Panc1 (cell line): ENCODE measurements at regions not wholly inside any gene's neighbourhood (a gene's known extent, or its start where the extent isn't known, plus 50 kb on each side); places are given as distances from the start of the nearest gene placed in this dataset.

Source experiments
- CTCF ChIP-seq: fragments of 450-650 bp; IDR thresholded peaks from 2 replicates; pipeline ENCODE4 v1.5.1; 2017; ENCODE audit warnings: mild to moderate bottlenecking
- POLR2AphosphoS5 ChIP-seq: IDR thresholded peaks from 2 replicates; pipeline ENCODE4 v1.6.1; 2012; ENCODE audit warnings: mild to moderate bottlenecking, low read depth, low read length, moderate library complexity
- REST ChIP-seq, 2 experiments: IDR thresholded peaks; 2 replicates each; pipeline ENCODE4 v1.6.1; 2011 to 2012; ENCODE audit warnings: low read depth in 2 of 2, control low read depth in 1 of 2, low read length in 1 of 2, mild to moderate bottlenecking in 1 of 2, moderate library complexity in 1 of 2; ENCODE audit not compliant: insufficient read depth in 1 of 2
- SIN3A ChIP-seq: IDR thresholded peaks from 2 replicates; pipeline ENCODE4 v1.6.1; 2012; ENCODE audit warnings: low read depth, mild to moderate bottlenecking, low read length, moderate library complexity, borderline replicate concordance; ENCODE audit not compliant: insufficient read depth

- TF ChIP-seq CTCF: no peak
- no peak for TF ChIP-seq SIN3A
- TF ChIP-seq REST (IDR thresholded peaks at IDR 0.05; ENCODE audit: insufficient read depth in 1 of 2, low read depth in 2 of 2, low read length in 1 of 2): no peak
- TF ChIP-seq POLR2AphosphoS5: no peak
Measured at GRCh38 chr5:142259758-142260157, 65.1 kb downstream of the SPRY4 start.
